DOHH2 (cell line): ENCODE measurements at regions not wholly inside any gene's neighbourhood (a gene's known extent, or its start where the extent isn't known, plus 50 kb on each side); places are given as distances from the start of the nearest gene placed in this dataset.

Experiments
- H3F3A ChIP-seq: fragments of 200-600 bp; sonication (generic), shearing (Covaris generic); 2 replicates; pipeline ENCODE4 v1.6.0; 2016; ENCODE audit warnings: antibody characterized with exemption, mild to moderate bottlenecking; ENCODE audit not compliant: control insufficient read depth, insufficient read depth
- H3K27ac ChIP-seq: fragments of 200-600 bp; sonication (generic); 2 replicates; pipeline ENCODE4 v1.5.1; 2014; ENCODE audit warnings: low read depth, mild to moderate bottlenecking, low read length, moderate library complexity
- H3K27me3 ChIP-seq: fragments of 200-600 bp; sonication (generic); 2 replicates; pipeline ENCODE4 v1.6.1; 2014; ENCODE audit warnings: mild to moderate bottlenecking, low read length, mixed read lengths; ENCODE audit not compliant: control insufficient read depth
- H3K36me3 ChIP-seq: fragments of 200-600 bp; sonication (generic); 2 replicates; pipeline ENCODE4 v1.6.1; 2014; ENCODE audit warnings: mild to moderate bottlenecking, low read length, moderate library complexity, mixed read lengths; ENCODE audit not compliant: control insufficient read depth
- H3K4me1 ChIP-seq: fragments of 200-600 bp; sonication (generic); 2 replicates; pipeline ENCODE4 v1.6.1; 2014; ENCODE audit warnings: mild to moderate bottlenecking, low read length, mixed read lengths; ENCODE audit not compliant: control insufficient read depth
- H3K4me2 ChIP-seq: fragments of 200-600 bp; sonication (generic); 2 replicates; pipeline ENCODE4 v1.6.0; 2014; ENCODE audit warnings: mild to moderate bottlenecking, low read length, moderate library complexity
- H3K4me3 ChIP-seq: fragments of 200-600 bp; sonication (generic); 2 replicates; pipeline ENCODE4 v1.5.1; 2014; ENCODE audit warnings: mild to moderate bottlenecking, low read length, mixed read lengths
- H3K79me2 ChIP-seq: fragments of 200-600 bp; sonication (generic); 2 replicates; pipeline ENCODE4 v1.6.1; 2014; ENCODE audit warnings: mild to moderate bottlenecking, low read length, mixed read lengths; ENCODE audit not compliant: control insufficient read depth
- H3K9me2 ChIP-seq: fragments of 200-600 bp; sonication (generic); replicated peaks from 2 replicates; pipeline ENCODE4 v1.6.1; 2014; ENCODE audit warnings: mild to moderate bottlenecking, low read length, mixed read lengths; ENCODE audit not compliant: control insufficient read depth
- H3K9me3 ChIP-seq: fragments of 200-600 bp; sonication (generic); 2 replicates; pipeline ENCODE4 v1.6.1; 2014; ENCODE audit warnings: antibody characterized with exemption, low read length, mixed read lengths; ENCODE audit not compliant: control insufficient read depth, insufficient read depth
- H4K20me1 ChIP-seq: fragments of 200-600 bp; sonication (generic); 2 replicates; pipeline ENCODE4 v1.6.0; 2014; ENCODE audit warnings: low read depth, mild to moderate bottlenecking, antibody characterized with exemption, low read length, moderate library complexity; ENCODE audit not compliant: control insufficient read depth, insufficient read depth
- EZH2phosphoT487 ChIP-seq: fragments of 200-600 bp; sonication (generic); IDR thresholded peaks from 2 replicates; pipeline ENCODE4 v1.6.1; 2017; ENCODE audit warnings: borderline replicate concordance, mild to moderate bottlenecking, antibody characterized with exemption, low read length, moderate library complexity, mixed read lengths
- TF ChIP-seq, protein P1 (sequence below): fragments of 200-600 bp; sonication (generic); IDR thresholded peaks from one replicate; pipeline ENCODE4 v1.5.1; 2014; ENCODE audit warnings: antibody characterized with exemption, mild to moderate bottlenecking, low read depth, low read length; ENCODE audit not compliant: poor library complexity, severe bottlenecking

DNA sequence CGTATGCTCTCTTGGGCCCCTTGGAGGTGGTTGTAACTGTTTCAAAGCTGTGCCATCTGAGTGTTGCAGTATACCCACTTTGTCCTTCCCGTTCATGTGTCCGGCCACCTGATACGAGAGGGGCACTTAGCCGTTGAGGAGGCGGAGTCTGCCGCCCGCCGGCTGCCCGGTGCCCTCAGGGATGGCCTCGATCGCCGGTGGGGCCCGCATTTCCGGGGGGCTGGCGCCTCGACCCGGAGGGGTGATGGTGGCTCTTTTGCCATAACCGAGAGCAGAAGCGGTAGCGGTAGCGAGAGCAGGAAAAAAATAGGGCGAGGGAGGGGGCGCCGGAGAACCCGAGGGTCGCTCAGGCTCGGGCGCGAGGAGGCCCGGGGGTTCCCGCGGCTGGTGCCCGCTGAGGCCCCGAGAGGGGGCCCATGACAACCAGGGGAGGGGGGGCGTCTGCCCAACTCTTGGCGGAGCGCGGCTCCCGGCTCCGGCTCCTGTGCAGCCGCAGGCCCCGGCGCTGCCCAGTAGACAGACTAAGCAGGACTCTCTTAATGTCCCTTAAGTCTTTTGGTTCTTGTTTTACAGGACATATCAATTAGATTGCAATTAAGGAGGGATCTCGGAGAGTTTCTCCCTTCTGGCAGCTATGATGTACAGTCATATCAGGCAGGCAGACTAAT lies 342.7 kb upstream of the SGCG start:
- no peaks in the 10 kb centered on the region; the same call in 1 of the 2 replicates for H3K9me3 ChIP-seq
- no peaks in the 10 kb centered on the region for H3K27me3 ChIP-seq
- no peak overlapping the region for H3K27ac ChIP-seq
- TF ChIP-seq, protein P1, sequence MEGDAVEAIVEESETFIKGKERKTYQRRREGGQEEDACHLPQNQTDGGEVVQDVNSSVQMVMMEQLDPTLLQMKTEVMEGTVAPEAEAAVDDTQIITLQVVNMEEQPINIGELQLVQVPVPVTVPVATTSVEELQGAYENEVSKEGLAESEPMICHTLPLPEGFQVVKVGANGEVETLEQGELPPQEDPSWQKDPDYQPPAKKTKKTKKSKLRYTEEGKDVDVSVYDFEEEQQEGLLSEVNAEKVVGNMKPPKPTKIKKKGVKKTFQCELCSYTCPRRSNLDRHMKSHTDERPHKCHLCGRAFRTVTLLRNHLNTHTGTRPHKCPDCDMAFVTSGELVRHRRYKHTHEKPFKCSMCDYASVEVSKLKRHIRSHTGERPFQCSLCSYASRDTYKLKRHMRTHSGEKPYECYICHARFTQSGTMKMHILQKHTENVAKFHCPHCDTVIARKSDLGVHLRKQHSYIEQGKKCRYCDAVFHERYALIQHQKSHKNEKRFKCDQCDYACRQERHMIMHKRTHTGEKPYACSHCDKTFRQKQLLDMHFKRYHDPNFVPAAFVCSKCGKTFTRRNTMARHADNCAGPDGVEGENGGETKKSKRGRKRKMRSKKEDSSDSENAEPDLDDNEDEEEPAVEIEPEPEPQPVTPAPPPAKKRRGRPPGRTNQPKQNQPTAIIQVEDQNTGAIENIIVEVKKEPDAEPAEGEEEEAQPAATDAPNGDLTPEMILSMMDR = no peak
- no peaks in the 10 kb centered on the region for H3K9me2 ChIP-seq
- H3K4me3 ChIP-seq = no peak overlapping the region
- H4K20me1 ChIP-seq = no peaks in the 10 kb centered on the region
- H3K36me3 ChIP-seq = no peaks in the 10 kb centered on the region
- no peaks in the 10 kb centered on the region for H3F3A ChIP-seq
- H3K4me1 ChIP-seq = peaks cover 7% of the 10 kb centered on the region; the same call in 1 of the 2 replicates
- no peak overlapping the region for H3K4me2 ChIP-seq
- no peaks in the 10 kb centered on the region for H3K79me2 ChIP-seq

DNA sequence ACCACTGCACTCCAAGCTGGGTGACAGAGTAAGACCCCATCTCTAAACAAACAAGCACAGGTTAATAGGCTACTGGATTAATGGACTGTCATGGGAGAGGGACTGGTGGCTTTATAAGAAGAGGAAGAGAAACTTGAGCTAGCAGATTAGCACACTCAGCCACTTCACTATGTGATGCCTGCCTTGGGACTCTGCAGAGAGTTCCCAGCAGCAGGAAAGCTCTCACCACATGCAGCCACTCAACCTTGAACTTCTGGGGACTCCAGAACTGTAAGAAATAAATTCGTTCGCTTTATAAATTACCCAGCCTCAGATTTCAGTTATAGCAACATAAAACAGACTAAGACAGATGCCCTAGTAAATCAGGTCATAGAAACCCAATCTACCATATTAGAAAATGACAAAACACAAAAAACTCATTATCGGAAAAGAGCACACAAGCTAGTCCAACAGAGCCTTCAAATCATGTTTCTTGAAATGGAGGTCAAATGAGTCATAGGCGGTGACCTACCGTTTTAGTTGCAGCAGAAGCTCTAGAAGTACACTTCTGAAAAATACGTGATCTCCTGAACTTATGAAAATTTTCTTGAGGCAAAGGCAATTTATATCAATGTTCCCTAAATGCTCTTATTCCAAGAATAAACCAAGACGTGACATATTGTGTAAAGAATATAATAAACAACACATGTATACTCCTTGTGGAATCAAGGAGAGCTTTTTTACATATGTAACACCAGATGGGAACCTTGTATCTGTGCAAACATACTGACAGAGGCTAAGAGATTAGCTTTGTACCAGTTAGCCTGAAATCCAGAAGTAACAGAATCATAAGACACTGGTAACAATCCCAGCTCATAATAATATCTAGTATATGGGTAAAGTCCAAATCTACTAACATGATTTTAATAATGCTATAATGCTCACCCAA lies 340.9 kb upstream of the SGCG start:
- Histone ChIP-seq H3K4me1 (peaks cover 7% of the 10 kb centered on the region; the same call in 1 of the 2 replicates), H3K4me2 (no peak overlapping the region), H3K79me2 (no peaks in the 10 kb centered on the region), H4K20me1 (no peaks in the 10 kb centered on the region), H3K27ac (no peak overlapping the region), H3F3A (no peaks in the 10 kb centered on the region), H3K9me2 (no peaks in the 10 kb centered on the region), H3K27me3 (no peaks in the 10 kb centered on the region), H3K9me3 (no peaks in the 10 kb centered on the region; the same call in 1 of the 2 replicates), H3K4me3 (no peak overlapping the region), H3K36me3 (no peaks in the 10 kb centered on the region)
- no peak for TF ChIP-seq EZH2phosphoT487
- TF ChIP-seq, protein P1 = no peak

DNA sequence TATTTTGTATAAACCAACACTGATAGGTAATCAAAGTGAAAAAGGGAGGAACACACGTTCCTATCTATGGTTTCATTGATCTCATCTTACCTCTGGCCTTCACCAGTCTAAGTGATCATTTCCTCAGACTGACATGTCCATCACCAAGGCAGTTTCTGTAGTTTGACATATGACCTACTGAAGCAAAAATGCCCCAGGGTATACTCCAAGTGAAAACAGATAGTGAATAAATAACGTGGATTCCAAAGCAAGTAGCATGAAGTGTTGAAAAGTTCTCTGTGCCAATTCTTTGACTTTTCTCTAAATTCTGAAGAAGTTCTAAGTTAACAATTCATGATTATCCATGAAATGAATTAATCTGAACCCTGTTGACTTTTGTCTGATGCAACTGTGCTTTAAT lies 334.2 kb upstream of the SGCG start:
- no peaks in the 10 kb centered on the region for H3K9me3 ChIP-seq
- H3F3A ChIP-seq = no peaks in the 10 kb centered on the region
- no peaks in the 10 kb centered on the region for H3K9me2 ChIP-seq
- no peaks in the 10 kb centered on the region for H3K27me3 ChIP-seq
- H3K4me3 ChIP-seq = no peak overlapping the region
- H3K36me3 ChIP-seq = no peaks in the 10 kb centered on the region
- H3K27ac ChIP-seq = no peak overlapping the region
- TF ChIP-seq EZH2phosphoT487 = no peak
- TF ChIP-seq, protein P1 = no peak
- no peaks in the 10 kb centered on the region for H4K20me1 ChIP-seq
- no peaks in the 10 kb centered on the region for H3K79me2 ChIP-seq
- H3K4me1 ChIP-seq = no peaks in the 10 kb centered on the region
- H3K4me2 ChIP-seq = no peak overlapping the region
